Gastrocnemius medialis (tissue), 4 donors: ENCODE measurements at regions not wholly inside any gene's neighbourhood (a gene's known extent, or its start where the extent isn't known, plus 50 kb on each side); places are given as distances from the start of the nearest gene placed in this dataset.

ENCODE experiments used
- POLR2A ChIP-seq, 2 donors: fragments of 450-650 bp; IDR thresholded peaks; one replicate each; pipeline ENCODE4 v1.6.1; 2017; ENCODE audit warnings: antibody characterized with exemption in 2 of 2, mild to moderate bottlenecking in 2 of 2, moderate library complexity in 2 of 2
- TF ChIP-seq, protein P1 (sequence below), 5 experiments: fragments of 450-650 bp in 3 of 5; fragments of 200-600 bp in 2 of 5; sonication (generic) in 2 of 5; IDR thresholded peaks in 4 of 5; conservative IDR thresholded peaks in 1 of 5; 1 replicate in 4 of 5; 2 replicates in 1 of 5; pipeline ENCODE4 v1.5.1; 2016 to 2019; ENCODE audit warnings: antibody characterized with exemption in 5 of 5, mild to moderate bottlenecking in 3 of 5, moderate library complexity in 3 of 5

- TF ChIP-seq, protein P1, sequence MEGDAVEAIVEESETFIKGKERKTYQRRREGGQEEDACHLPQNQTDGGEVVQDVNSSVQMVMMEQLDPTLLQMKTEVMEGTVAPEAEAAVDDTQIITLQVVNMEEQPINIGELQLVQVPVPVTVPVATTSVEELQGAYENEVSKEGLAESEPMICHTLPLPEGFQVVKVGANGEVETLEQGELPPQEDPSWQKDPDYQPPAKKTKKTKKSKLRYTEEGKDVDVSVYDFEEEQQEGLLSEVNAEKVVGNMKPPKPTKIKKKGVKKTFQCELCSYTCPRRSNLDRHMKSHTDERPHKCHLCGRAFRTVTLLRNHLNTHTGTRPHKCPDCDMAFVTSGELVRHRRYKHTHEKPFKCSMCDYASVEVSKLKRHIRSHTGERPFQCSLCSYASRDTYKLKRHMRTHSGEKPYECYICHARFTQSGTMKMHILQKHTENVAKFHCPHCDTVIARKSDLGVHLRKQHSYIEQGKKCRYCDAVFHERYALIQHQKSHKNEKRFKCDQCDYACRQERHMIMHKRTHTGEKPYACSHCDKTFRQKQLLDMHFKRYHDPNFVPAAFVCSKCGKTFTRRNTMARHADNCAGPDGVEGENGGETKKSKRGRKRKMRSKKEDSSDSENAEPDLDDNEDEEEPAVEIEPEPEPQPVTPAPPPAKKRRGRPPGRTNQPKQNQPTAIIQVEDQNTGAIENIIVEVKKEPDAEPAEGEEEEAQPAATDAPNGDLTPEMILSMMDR (IDR thresholded peaks at IDR 0.05 in 4 of 5, conservative IDR thresholded peaks at IDR 0.05 in 1 of 5), result no peak
- TF ChIP-seq POLR2A (IDR thresholded peaks at IDR 0.05), result no peak
These were observed 328.0 kb upstream of the TECRL start for GRCh38 chr4:64737026-64737853.
